ENCODE measurements at regions not wholly inside any gene's neighbourhood (a gene's known extent, or its start where the extent isn't known, plus 50 kb on each side); places are given as distances from the start of the nearest gene placed in this dataset.

GRCh38 chr7:80082213-80082612 lies 52.4 kb upstream of the GNAI1 start:
- DNase-seq (ENCODE audit: low read depth, low spot score), result no peak

GRCh38 chr7:80078886-80079285 lies 55.7 kb upstream of the GNAI1 start:
- H3K4me3 ChIP-seq (ENCODE audit: low read length), result no peak overlapping the region
- no peak for DNase-seq (ENCODE audit: low read depth, low spot score)

More at GRCh38 chr7:80082213-80082612, 52.4 kb upstream of the GNAI1 start:
- H3K4me3 ChIP-seq (ENCODE audit: low read length), result no peak overlapping the region

- H3K4me3 ChIP-seq (ENCODE audit: low read length), result no peak overlapping the region
- DNase-seq (ENCODE audit: low read depth, low spot score), result no peak
These were observed 56.4 kb upstream of the GNAI1 start for GRCh38 chr7:80078159-80078731.

- H3K4me3 ChIP-seq (ENCODE audit: low read length), result no peak overlapping the region
- no peak for DNase-seq (ENCODE audit: low read depth, low spot score)
These were observed 64.2 kb upstream of the GNAI1 start for GRCh38 chr7:80070391-80070790.

- no peak overlapping the region for H3K4me3 ChIP-seq (ENCODE audit: low read length)
- no peak for DNase-seq (ENCODE audit: low read depth, low spot score)
These were observed 68.0 kb upstream of the GNAI1 start for GRCh38 chr7:80066639-80067038.

GRCh38 chr7:80063834-80064233 lies 70.8 kb upstream of the GNAI1 start:
- no peak for DNase-seq (ENCODE audit: low read depth, low spot score)
- H3K4me3 ChIP-seq (ENCODE audit: low read length), result no peak overlapping the region

- no peak overlapping the region for H3K4me3 ChIP-seq (ENCODE audit: low read length)
- DNase-seq (ENCODE audit: low read depth, low spot score), result peak; percentile 52
These were observed 74.3 kb upstream of the GNAI1 start for GRCh38 chr7:80060218-80060806.

- H3K4me3 ChIP-seq (ENCODE audit: low read length), result no peak overlapping the region
- DNase-seq (ENCODE audit: low read depth, low spot score), result no peak
These were observed 77.1 kb upstream of the GNAI1 start for GRCh38 chr7:80057488-80057887.

- DNase-seq (ENCODE audit: low read depth, low spot score), result no peak
- H3K4me3 ChIP-seq (ENCODE audit: low read length), result no peak overlapping the region
These were observed 80.3 kb upstream of the GNAI1 start for GRCh38 chr7:80054356-80054755.

DNA sequence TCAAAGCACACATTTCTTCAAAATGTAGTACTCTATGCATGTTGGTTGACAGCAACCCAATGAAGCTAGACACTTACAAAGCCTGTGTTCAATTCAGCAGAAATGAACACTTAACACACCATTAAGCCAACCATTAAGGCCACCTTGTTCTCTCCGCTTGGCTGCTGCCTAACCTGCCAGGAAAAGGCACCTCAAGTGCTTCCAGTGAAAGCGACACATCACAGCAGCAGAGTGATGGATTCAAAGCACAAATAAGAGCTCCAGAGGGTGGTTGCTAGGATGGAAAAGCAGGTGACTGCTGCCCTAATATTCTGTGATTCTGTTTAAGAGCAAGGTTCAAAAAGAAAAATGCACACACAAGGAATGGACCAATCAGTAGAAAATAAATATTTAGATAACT lies 81.5 kb upstream of the GNAI1 start:
- DNase-seq (ENCODE audit: low read depth, low spot score), result no peak
- no peak overlapping the region for H3K4me3 ChIP-seq (ENCODE audit: low read length)

- H3K4me3 ChIP-seq (ENCODE audit: low read length), result no peak overlapping the region
- no peak for DNase-seq (ENCODE audit: low read depth, low spot score)
These were observed 86.7 kb upstream of the GNAI1 start for GRCh38 chr7:80047856-80048459.

DNA sequence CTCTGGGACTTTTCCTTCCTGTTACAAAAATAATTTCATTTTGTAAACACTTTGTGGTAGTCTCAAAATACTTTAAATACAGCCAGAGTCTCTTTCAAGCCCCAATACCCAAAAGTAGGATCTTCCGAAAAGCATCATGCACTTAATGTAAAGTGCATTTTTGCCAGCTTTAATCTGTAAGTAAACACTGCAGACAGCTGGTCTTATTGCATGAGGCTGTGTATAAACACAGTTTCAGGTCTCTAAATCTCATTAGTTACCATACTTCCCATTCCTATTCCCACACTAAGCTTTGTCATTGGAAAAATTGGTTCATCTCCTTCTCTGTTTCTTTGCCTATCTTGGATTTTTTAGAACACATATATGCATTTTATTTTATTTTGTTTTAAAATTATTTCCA lies 87.6 kb upstream of the GNAI1 start:
- DNase-seq (ENCODE audit: low read depth, low spot score), result no peak
- H3K4me3 ChIP-seq (ENCODE audit: low read length), result no peak overlapping the region

- DNase-seq (ENCODE audit: low read depth, low spot score), result no peak
- H3K4me3 ChIP-seq (ENCODE audit: low read length), result no peak overlapping the region
These were observed 89.8 kb upstream of the GNAI1 start for GRCh38 chr7:80044796-80045195.

- no peak for DNase-seq (ENCODE audit: low read depth, low spot score)
- H3K4me3 ChIP-seq (ENCODE audit: low read length), result no peak overlapping the region
These were observed 93.9 kb upstream of the GNAI1 start for GRCh38 chr7:80040752-80041151.

- H3K4me3 ChIP-seq (ENCODE audit: low read length), result no peak overlapping the region
- DNase-seq (ENCODE audit: low read depth, low spot score), result no peak
These were observed 94.3 kb upstream of the GNAI1 start for GRCh38 chr7:80040335-80040734.

DNA sequence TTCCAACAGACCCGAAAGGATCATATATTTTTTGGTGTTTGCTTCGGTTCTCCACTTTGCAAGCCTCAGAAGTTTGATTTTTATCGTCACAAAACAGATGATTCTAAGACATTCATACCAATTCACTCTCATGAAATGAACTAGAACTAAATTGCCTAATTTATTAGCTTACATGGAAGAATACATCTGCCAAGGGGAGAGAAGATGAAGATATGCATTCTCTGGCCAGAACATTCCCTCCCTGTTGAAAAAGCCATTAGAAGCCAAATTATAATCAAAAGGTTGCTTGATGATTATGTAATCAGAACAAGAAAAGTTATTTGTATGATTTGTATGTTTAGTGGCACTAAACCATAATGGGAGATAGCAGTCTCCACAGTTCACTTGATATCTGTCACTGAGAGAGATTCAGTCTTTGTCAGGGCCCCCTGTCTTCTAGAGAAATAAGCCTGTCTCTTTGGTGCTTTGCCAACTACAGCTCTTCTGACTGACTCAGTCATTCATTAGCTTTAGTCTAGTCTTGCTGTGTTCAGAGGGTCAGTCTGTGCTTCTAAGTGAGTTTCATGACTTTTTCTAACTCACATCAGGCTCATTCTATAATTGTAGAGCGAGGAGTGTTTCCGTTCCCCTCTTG lies 95.3 kb upstream of the GNAI1 start:
- no peak overlapping the region for H3K4me3 ChIP-seq (ENCODE audit: low read length)
- no peak for DNase-seq (ENCODE audit: low read depth, low spot score)

GRCh38 chr7:80037689-80038088 lies 96.9 kb upstream of the GNAI1 start:
- H3K4me3 ChIP-seq (ENCODE audit: low read length), result no peak overlapping the region
- DNase-seq (ENCODE audit: low read depth, low spot score), result no peak

DNA sequence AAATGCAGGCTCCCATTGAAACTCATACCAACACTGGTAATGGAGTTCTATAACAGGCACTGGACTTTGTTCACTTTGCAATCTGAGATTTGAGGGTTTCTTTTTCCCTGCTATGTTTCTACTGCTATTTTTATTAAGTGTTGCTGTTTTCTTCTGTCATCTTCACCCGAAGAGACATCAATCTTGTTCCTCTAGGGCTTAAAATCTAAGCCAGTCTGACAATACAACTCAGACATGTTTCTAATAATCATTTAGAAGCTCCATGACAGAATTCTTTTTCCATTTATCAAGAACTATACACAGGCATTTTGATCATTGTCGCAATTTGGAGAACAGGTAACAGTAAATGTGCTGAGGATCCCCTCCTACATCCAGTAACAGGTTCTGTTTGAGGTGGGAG lies 98.5 kb upstream of the GNAI1 start:
- DNase-seq (ENCODE audit: low read depth, low spot score), result no peak

DNA sequence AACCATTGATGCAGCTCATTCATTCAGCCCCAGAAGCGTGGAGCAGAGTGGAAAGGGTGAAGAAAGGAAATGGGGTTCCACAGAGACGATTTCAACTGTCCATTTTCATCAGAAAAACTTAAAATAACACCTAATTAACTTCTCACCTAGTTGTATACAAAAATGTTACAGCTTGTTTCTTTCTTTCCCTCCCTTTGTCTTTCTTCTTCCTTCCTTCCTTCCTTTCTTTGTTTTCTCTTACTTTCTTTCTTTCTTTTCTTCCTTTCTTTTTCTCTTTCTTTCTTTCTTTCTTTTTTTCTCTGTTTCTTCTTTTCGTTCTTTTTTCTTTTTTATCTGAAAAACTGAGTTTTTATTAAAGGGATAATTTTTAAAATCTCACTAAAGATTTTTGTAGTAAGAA lies 105.9 kb upstream of the GNAI1 start:
- no peak for DNase-seq (ENCODE audit: low read depth, low spot score)
- H3K4me3 ChIP-seq (ENCODE audit: low read length), result no peak overlapping the region

More for the DNA sequence above, 98.5 kb upstream of the GNAI1 start:
- no peak overlapping the region for H3K4me3 ChIP-seq (ENCODE audit: low read length)

GRCh38 chr7:80027611-80028173 lies 106.9 kb upstream of the GNAI1 start:
- DNase-seq (ENCODE audit: low read depth, low spot score), result no peak
- no peak overlapping the region for H3K4me3 ChIP-seq (ENCODE audit: low read length)
